K562 (cell line): ENCODE measurements at regions not wholly inside any gene's neighbourhood (a gene's known extent, or its start where the extent isn't known, plus 50 kb on each side); places are given as distances from the start of the nearest gene placed in this dataset.

Experiments
- ATAC-seq: fragments of 200-7000 bp; cut with Tn5 transposase; 3 replicates; pipeline ENCODE4 v1.9.1; 2020; ENCODE audit warnings: moderate library complexity
- BruUV-seq: library from RNA; stranded (reverse); fragments of 400-500 nt; replicated peaks from 2 replicates; lab custom pipeline; 2021; lab: Mats Ljungman, UMichigan
- CTCF ChIA-PET: fragments of 300-600 bp; formaldehyde crosslinking; extraction: SDS; loops from one replicate; lab custom pipeline; 2021; ENCODE audit warnings: low intra/inter-chr PET ratio; lab: Yijun Ruan, JAX
- POLR2A ChIA-PET: fragments of 300-600, 350-650 bp; sonication (Branson Sonifier 250); formaldehyde crosslinking; extraction: SDS; loops from one replicate; lab custom pipeline; 2021; ENCODE audit warnings: antibody characterized with exemption, inconsistent platforms; lab: Yijun Ruan, JAX
- DNase-seq, 4 experiments: peaks; one replicate each; pipeline versions ENCODE4 v3.0.0 to v3.0.0-alpha.2; 2011 to 2018; ENCODE audit warnings: low spot score in 3 of 4, mixed read lengths in 3 of 4; ENCODE audit errors: extremely low read depth in 1 of 4
- FAIRE-seq: peaks from 2 replicates; lab custom pipeline; 2011; peaks lifted over from hg19 to GRCh38; lab: Jason Lieb, UNC
- H2AFZ ChIP-seq: 2 replicates; pipeline ENCODE4 v1.6.0; 2011; ENCODE audit warnings: low read depth, low read length, control low read depth, inconsistent platforms
- H3K27ac ChIP-seq: fragments of 200-600 bp; 3 replicates; pipeline ENCODE4 v1.8.0; 2011; ENCODE audit warnings: low read depth, mild to moderate bottlenecking, control low read depth, inconsistent platforms, low read length, moderate library complexity, mixed read lengths; ENCODE audit errors: extremely low read depth
- H3K27me3 ChIP-seq, 2 experiments: fragments of 300-600 bp in 1 of 2; 2 replicates in 1 of 2; 3 replicates in 1 of 2; pipeline versions ENCODE4 v1.6.0 to v1.8.0; 2011; ENCODE audit warnings: inconsistent platforms in 2 of 2, low read length in 2 of 2, mild to moderate bottlenecking in 1 of 2, mixed read lengths in 1 of 2, moderate library complexity in 1 of 2; ENCODE audit not compliant: control insufficient read depth in 2 of 2, insufficient read depth in 2 of 2
- H3K36me3 ChIP-seq: fragments of 300-600 bp; 3 replicates; pipeline ENCODE4 v1.8.0; 2011; ENCODE audit warnings: mild to moderate bottlenecking, low read length, inconsistent platforms; ENCODE audit not compliant: control insufficient read depth, insufficient read depth
- H3K4me1 ChIP-seq, 2 experiments: fragments of 200-600 bp in 1 of 2; replicated peaks in 1 of 2; 2 replicates in 1 of 2; 3 replicates in 1 of 2; pipeline versions ENCODE4 v1.5.1 to v1.8.0; 2011; ENCODE audit warnings: inconsistent platforms in 2 of 2, low read length in 2 of 2, mild to moderate bottlenecking in 1 of 2, mixed read lengths in 1 of 2, moderate library complexity in 1 of 2; ENCODE audit not compliant: control insufficient read depth in 2 of 2, insufficient read depth in 2 of 2
- H3K4me2 ChIP-seq: 2 replicates; pipeline ENCODE4 v1.6.1; 2011; ENCODE audit warnings: low read length, control low read depth, inconsistent platforms, mixed read lengths; ENCODE audit not compliant: insufficient read depth
- H3K4me3 ChIP-seq: fragments of 200-600 bp; sonication (generic), shearing (Covaris generic); 2 replicates; pipeline ENCODE4 v1.5.1; 2016; ENCODE audit warnings: control low read depth, inconsistent platforms
- H3K79me2 ChIP-seq: fragments of 200-600 bp; 3 replicates; pipeline ENCODE4 v1.8.0; 2011; ENCODE audit warnings: low read length, inconsistent platforms; ENCODE audit not compliant: control insufficient read depth, insufficient read depth
- H3K9ac ChIP-seq, 2 experiments: 2 replicates each; pipeline versions ENCODE4 v1.6.0 to v1.6.1; 2011; ENCODE audit warnings: low read depth in 2 of 2, low read length in 2 of 2, control low read depth in 1 of 2, inconsistent platforms in 1 of 2, mild to moderate bottlenecking in 1 of 2, mixed read lengths in 1 of 2; ENCODE audit not compliant: insufficient read depth in 1 of 2
- H3K9me1 ChIP-seq: one replicate; pipeline ENCODE4 v1.6.0; 2011; ENCODE audit warnings: inconsistent platforms, mild to moderate bottlenecking, low read length, moderate library complexity; ENCODE audit not compliant: control insufficient read depth, insufficient read depth
- H3K9me3 ChIP-seq: replicated peaks from 2 replicates; pipeline ENCODE4 v1.5.1; 2011; ENCODE audit warnings: low read depth, low read length, inconsistent platforms; ENCODE audit not compliant: control insufficient read depth, insufficient read depth
- H4K20me1 ChIP-seq: replicated peaks from 2 replicates; pipeline ENCODE4 v1.6.1; 2011; ENCODE audit warnings: low read length, inconsistent platforms, mixed read lengths; ENCODE audit not compliant: control insufficient read depth, insufficient read depth
- ELF1 ChIP-seq: fragments of 200-800 bp; sonication (Bioruptor generic); IDR thresholded peaks from 2 replicates; pipeline ENCODE4 v1.6.1; 2016; ENCODE audit warnings: missing genetic modification characterization, missing compliant biosample characterization
- ESRRA ChIP-seq: fragments of 450-650 bp; IDR thresholded peaks from 2 replicates; pipeline ENCODE4 v1.6.1; 2014; ENCODE audit warnings: low read depth, mild to moderate bottlenecking, moderate library complexity, borderline replicate concordance
- GABPA ChIP-seq: fragments of 200-800 bp; sonication (Bioruptor generic); conservative IDR thresholded peaks from 2 replicates; pipeline ENCODE4 v1.6.1; 2016; ENCODE audit warnings: low read depth, missing genetic modification characterization, missing compliant biosample characterization
- HIVEP1 ChIP-seq: fragments of 250-450 bp; sonication (Bioruptor Pico); IDR thresholded peaks from 2 replicates; pipeline ENCODE4 v1.4.0; 2020; ENCODE audit warnings: mild to moderate bottlenecking
- MAFK ChIP-seq: IDR thresholded peaks from 2 replicates; pipeline ENCODE4 v1.6.1; 2011; ENCODE audit warnings: low read length, improper control_type of control experiment
- MXI1 ChIP-seq: IDR thresholded peaks from 2 replicates; pipeline ENCODE4 v1.6.1; 2011; ENCODE audit warnings: low read depth, mild to moderate bottlenecking, improper control_type of control experiment, low read length
- NCOA6 ChIP-seq: fragments of 450-650 bp; IDR thresholded peaks from 2 replicates; pipeline ENCODE4 v1.6.1; 2017; ENCODE audit warnings: mild to moderate bottlenecking
- RUNX1 ChIP-seq: sonication (generic); IDR thresholded peaks from 2 replicates; pipeline ENCODE4 v1.6.1; 2016; ENCODE audit warnings: antibody characterized with exemption, low read depth
- SAFB ChIP-seq: fragments of 200-400 bp; formaldehyde crosslinking; IDR thresholded peaks from 2 replicates; pipeline ENCODE4 v1.6.1; 2017; ENCODE audit warnings: low read depth, low read length, borderline replicate concordance
- STAT5A ChIP-seq: IDR thresholded peaks from 2 replicates; pipeline ENCODE4 v1.6.1; 2012; ENCODE audit warnings: low read length, inconsistent platforms, borderline replicate concordance
- TAL1 ChIP-seq: fragments of 450-650 bp; IDR thresholded peaks from 2 replicates; pipeline ENCODE4 v1.6.1; 2016; ENCODE audit warnings: mild to moderate bottlenecking
- WHSC1 ChIP-seq: IDR thresholded peaks from one replicate; pipeline ENCODE4 v1.6.1; 2012; ENCODE audit warnings: low read length, control low read depth, inconsistent platforms
- ZEB2 ChIP-seq: fragments of 450-650 bp; IDR thresholded peaks from 2 replicates; pipeline ENCODE4 v1.6.1; 2016
- ZNF140 ChIP-seq: fragments of 250-450 bp; sonication (Bioruptor Pico); IDR thresholded peaks from 2 replicates; pipeline ENCODE4 v1.8.0; 2021; ENCODE audit warnings: moderate library complexity, mild to moderate bottlenecking, inconsistent platforms
- ZZZ3 ChIP-seq: fragments of 450-650 bp; IDR thresholded peaks from 2 replicates; pipeline ENCODE4 v1.6.1; 2016; ENCODE audit warnings: antibody characterized with exemption, mild to moderate bottlenecking, moderate library complexity
- WGBS: fragments of 100-300 bp; shearing (Covaris generic); methylation state at CpG from one replicate; pipeline ENCODE4 v1.1.6; 2016; ENCODE audit warnings: low coverage, mixed read lengths; ENCODE audit not compliant: insufficient coverage; ENCODE audit errors: missing lambda C conversion rate; 5-methylcytosine and 5-hydroxymethylcytosine counted together
- in situ Hi-C: fragments of 300-500 bp; cut with MboI; formaldehyde crosslinking; loops from 4 replicates; pipeline ENCODE4 v1.15.0; 2018; ENCODE audit warnings: inconsistent platforms, mixed read lengths
- intact Hi-C: fragments of 100-400 bp; cut with micrococcal nuclease; formaldehyde crosslinking; loops from 2 replicates; pipeline ENCODE4 v1.14.2; 2022
- TF ChIP-seq, protein P1 (sequence below): fragments of 250-450 bp; sonication (Bioruptor Pico); IDR thresholded peaks from 2 replicates; pipeline ENCODE4 v1.4.0; 2020; ENCODE audit warnings: mild to moderate bottlenecking, moderate library complexity
- TF ChIP-seq, protein P2 (sequence below): sonication (generic); formaldehyde crosslinking; IDR thresholded peaks from 2 replicates; pipeline ENCODE4 v1.8.1; 2022; ENCODE audit warnings: missing genetic modification reagents
- TF ChIP-seq, protein P3 (sequence below): sonication (generic); formaldehyde crosslinking; IDR thresholded peaks from 2 replicates; pipeline ENCODE4 v1.8.1; 2022; ENCODE audit warnings: missing genetic modification reagents
- TF ChIP-seq, protein P4 (sequence below): sonication (generic); formaldehyde crosslinking; IDR thresholded peaks from 2 replicates; pipeline ENCODE4 v1.8.0; 2022; ENCODE audit warnings: mild to moderate bottlenecking, low read depth, missing genetic modification reagents

DNA sequence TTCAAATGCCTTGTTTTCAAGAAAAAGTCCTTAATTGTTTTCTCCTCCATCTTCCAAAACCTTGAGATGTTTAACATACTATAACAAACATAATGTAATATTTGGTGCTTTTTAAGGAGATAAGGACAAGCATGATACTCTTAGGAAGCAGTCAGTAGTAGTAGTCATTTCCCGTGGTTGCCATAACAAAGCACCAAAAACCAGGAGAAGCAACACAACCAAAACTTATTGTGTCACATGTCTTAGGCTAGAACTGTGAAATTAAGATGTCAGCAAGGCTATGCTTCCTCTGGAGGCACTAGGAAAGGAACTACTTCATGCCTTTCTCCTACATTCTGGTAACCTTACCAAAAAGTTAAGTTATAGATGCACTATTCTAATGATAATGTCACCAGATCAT is 106.8 kb downstream of the MBL2 start:
- Histone ChIP-seq H3K79me2 (no peaks in the 10 kb centered on the region), H3K27ac (no peak overlapping the region), H3K9me1 (no peaks in the 10 kb centered on the region), H3K9me3 (peaks cover 2% of the 10 kb centered on the region; the same call in 1 of the 2 replicates), H3K9ac (no peak overlapping the region), H3K36me3 (no peaks in the 10 kb centered on the region), H3K4me1 (no peaks in the 10 kb centered on the region), H3K4me2 (no peak overlapping the region), H4K20me1 (no peaks in the 10 kb centered on the region), H2AFZ (no peak overlapping the region), H3K27me3 (no peaks in the 10 kb centered on the region), H3K4me3 (no peak overlapping the region)
- in situ Hi-C loops (no loop called here), intact Hi-C loops (no loop called here)
- WGBS: 0% methylated on average over 1 of the region's 1 CpG
- FAIRE-seq: no peak
- ATAC-seq: no peak
- ChIA-PET CTCF (no interaction called here), POLR2A (no interaction called here)
- BruUV-seq: no TSS peak
- no peak for DNase-seq
- TF ChIP-seq ELF1 (tag): no peak
- no peak for TF ChIP-seq RUNX1
- no peak for TF ChIP-seq ZEB2
- no peak for TF ChIP-seq ZZZ3
- no peak for TF ChIP-seq TAL1
- TF ChIP-seq, protein P1, sequence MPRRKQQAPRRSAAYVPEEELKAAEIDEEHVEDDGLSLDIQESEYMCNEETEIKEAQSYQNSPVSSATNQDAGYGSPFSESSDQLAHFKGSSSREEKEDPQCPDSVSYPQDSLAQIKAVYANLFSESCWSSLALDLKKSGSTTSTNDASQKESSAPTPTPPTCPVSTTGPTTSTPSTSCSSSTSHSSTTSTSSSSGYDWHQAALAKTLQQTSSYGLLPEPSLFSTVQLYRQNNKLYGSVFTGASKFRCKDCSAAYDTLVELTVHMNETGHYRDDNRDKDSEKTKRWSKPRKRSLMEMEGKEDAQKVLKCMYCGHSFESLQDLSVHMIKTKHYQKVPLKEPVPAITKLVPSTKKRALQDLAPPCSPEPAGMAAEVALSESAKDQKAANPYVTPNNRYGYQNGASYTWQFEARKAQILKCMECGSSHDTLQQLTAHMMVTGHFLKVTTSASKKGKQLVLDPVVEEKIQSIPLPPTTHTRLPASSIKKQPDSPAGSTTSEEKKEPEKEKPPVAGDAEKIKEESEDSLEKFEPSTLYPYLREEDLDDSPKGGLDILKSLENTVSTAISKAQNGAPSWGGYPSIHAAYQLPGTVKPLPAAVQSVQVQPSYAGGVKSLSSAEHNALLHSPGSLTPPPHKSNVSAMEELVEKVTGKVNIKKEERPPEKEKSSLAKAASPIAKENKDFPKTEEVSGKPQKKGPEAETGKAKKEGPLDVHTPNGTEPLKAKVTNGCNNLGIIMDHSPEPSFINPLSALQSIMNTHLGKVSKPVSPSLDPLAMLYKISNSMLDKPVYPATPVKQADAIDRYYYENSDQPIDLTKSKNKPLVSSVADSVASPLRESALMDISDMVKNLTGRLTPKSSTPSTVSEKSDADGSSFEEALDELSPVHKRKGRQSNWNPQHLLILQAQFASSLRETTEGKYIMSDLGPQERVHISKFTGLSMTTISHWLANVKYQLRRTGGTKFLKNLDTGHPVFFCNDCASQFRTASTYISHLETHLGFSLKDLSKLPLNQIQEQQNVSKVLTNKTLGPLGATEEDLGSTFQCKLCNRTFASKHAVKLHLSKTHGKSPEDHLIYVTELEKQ: no peak
- TF ChIP-seq GABPA (tag): no peak
- no peak for TF ChIP-seq STAT5A
- TF ChIP-seq ZNF140 (CRISPR knock-in tag): no peak
- TF ChIP-seq, protein P2, sequence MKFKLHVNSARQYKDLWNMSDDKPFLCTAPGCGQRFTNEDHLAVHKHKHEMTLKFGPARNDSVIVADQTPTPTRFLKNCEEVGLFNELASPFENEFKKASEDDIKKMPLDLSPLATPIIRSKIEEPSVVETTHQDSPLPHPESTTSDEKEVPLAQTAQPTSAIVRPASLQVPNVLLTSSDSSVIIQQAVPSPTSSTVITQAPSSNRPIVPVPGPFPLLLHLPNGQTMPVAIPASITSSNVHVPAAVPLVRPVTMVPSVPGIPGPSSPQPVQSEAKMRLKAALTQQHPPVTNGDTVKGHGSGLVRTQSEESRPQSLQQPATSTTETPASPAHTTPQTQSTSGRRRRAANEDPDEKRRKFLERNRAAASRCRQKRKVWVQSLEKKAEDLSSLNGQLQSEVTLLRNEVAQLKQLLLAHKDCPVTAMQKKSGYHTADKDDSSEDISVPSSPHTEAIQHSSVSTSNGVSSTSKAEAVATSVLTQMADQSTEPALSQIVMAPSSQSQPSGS: no peak
- no peak for TF ChIP-seq MXI1
- TF ChIP-seq, protein P3, sequence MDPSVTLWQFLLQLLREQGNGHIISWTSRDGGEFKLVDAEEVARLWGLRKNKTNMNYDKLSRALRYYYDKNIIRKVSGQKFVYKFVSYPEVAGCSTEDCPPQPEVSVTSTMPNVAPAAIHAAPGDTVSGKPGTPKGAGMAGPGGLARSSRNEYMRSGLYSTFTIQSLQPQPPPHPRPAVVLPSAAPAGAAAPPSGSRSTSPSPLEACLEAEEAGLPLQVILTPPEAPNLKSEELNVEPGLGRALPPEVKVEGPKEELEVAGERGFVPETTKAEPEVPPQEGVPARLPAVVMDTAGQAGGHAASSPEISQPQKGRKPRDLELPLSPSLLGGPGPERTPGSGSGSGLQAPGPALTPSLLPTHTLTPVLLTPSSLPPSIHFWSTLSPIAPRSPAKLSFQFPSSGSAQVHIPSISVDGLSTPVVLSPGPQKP: no peak
- no peak for TF ChIP-seq ESRRA
- TF ChIP-seq, protein P4, sequence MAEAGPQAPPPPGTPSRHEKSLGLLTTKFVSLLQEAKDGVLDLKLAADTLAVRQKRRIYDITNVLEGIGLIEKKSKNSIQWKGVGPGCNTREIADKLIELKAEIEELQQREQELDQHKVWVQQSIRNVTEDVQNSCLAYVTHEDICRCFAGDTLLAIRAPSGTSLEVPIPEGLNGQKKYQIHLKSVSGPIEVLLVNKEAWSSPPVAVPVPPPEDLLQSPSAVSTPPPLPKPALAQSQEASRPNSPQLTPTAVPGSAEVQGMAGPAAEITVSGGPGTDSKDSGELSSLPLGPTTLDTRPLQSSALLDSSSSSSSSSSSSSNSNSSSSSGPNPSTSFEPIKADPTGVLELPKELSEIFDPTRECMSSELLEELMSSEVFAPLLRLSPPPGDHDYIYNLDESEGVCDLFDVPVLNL (CRISPR knock-in tag): no peak
- no peak for TF ChIP-seq SAFB
- no peak for TF ChIP-seq MAFK
- no peak for TF ChIP-seq WHSC1
- TF ChIP-seq NCOA6: no peak
- TF ChIP-seq HIVEP1 (CRISPR knock-in tag): no peak
